HepG2 (cell line): ENCODE measurements at regions not wholly inside any gene's neighbourhood (a gene's known extent, or its start where the extent isn't known, plus 50 kb on each side); places are given as distances from the start of the nearest gene placed in this dataset.

ENCODE experiments used
- ATAC-seq: fragments of 200-7000 bp; cut with Tn5 transposase; 3 replicates; pipeline ENCODE4 v1.9.1; 2020; ENCODE audit warnings: mild to moderate bottlenecking, moderate library complexity
- BruUV-seq: library from RNA; stranded (reverse); fragments of 400-500 nt; replicated peaks from 2 replicates; lab custom pipeline; 2021; lab: Mats Ljungman, UMichigan
- CTCF ChIA-PET: fragments of 300-600 bp; formaldehyde crosslinking; extraction: SDS; loops from one replicate; lab custom pipeline; 2021; ENCODE audit warnings: low total read pairs, inconsistent platforms, low intra/inter-chr PET ratio; lab: Yijun Ruan, JAX
- POLR2A ChIA-PET: fragments of 350-600 bp; sonication (Branson Sonifier 250); formaldehyde crosslinking; loops from one replicate; lab custom pipeline; 2020; ENCODE audit warnings: antibody characterized with exemption, inconsistent platforms; lab: Yijun Ruan, JAX
- DNase-seq: peaks from one replicate; pipeline ENCODE4 v3.0.0-alpha.2; 2015; ENCODE audit warnings: low spot score
- FAIRE-seq: peaks from 3 replicates; lab custom pipeline; 2011; peaks lifted over from hg19 to GRCh38; lab: Jason Lieb, UNC
- H2AFZ ChIP-seq: one replicate; pipeline ENCODE4 v1.6.1; 2011; ENCODE audit warnings: low read length, inconsistent platforms
- H3K27ac ChIP-seq: fragments of 300-600 bp; 3 replicates; pipeline ENCODE4 v1.8.0; 2011; ENCODE audit warnings: mixed run types, mild to moderate bottlenecking, mixed read lengths, low read length, inconsistent platforms; ENCODE audit not compliant: insufficient read depth; ENCODE audit errors: extremely low read length
- H3K27me3 ChIP-seq, 2 experiments: fragments of 200-600 bp in 1 of 2; 2 replicates in 1 of 2; 3 replicates in 1 of 2; pipeline versions ENCODE4 v1.6.0 to v1.8.0; 2011; ENCODE audit warnings: low read length in 2 of 2, mild to moderate bottlenecking in 2 of 2, moderate library complexity in 2 of 2, inconsistent platforms in 1 of 2; ENCODE audit not compliant: insufficient read depth in 2 of 2, control insufficient read depth in 1 of 2
- H3K36me3 ChIP-seq, 2 experiments: fragments of 200-600 bp in 1 of 2; replicated peaks in 1 of 2; 2 replicates in 1 of 2; 3 replicates in 1 of 2; pipeline versions ENCODE4 v1.5.1 to v1.8.0; 2011; ENCODE audit warnings: low read length in 2 of 2, inconsistent platforms in 1 of 2; ENCODE audit not compliant: insufficient read depth in 2 of 2, control insufficient read depth in 1 of 2
- H3K4me1 ChIP-seq: 2 replicates; pipeline ENCODE4 v1.5.1; 2012; ENCODE audit warnings: low read length, inconsistent platforms; ENCODE audit not compliant: insufficient read depth
- H3K4me2 ChIP-seq: 2 replicates; pipeline ENCODE4 v1.6.0; 2011; ENCODE audit warnings: low read depth, low read length, inconsistent platforms
- H3K4me3 ChIP-seq, 3 experiments: fragments of 200-600 bp in 1 of 3; sonication (generic), shearing (Covaris generic) in 1 of 3; replicated peaks in 1 of 3; 2 replicates each; pipeline ENCODE4 v1.5.1; 2011 to 2016; ENCODE audit warnings: low read length in 3 of 3, inconsistent platforms in 2 of 3, low read depth in 2 of 3, mild to moderate bottlenecking in 2 of 3, control low read depth in 1 of 3, mixed read lengths in 1 of 3; ENCODE audit not compliant: insufficient read depth in 1 of 3
- H3K79me2 ChIP-seq: one replicate; pipeline ENCODE4 v1.6.1; 2011; ENCODE audit warnings: low read length, inconsistent platforms; ENCODE audit not compliant: insufficient read depth
- H3K9ac ChIP-seq: 2 replicates; pipeline ENCODE4 v1.6.0; 2011; ENCODE audit warnings: mild to moderate bottlenecking, low read depth, low read length, inconsistent platforms; ENCODE audit not compliant: insufficient read depth
- H3K9me3 ChIP-seq: 2 replicates; pipeline ENCODE4 v1.5.1; 2012; ENCODE audit warnings: mild to moderate bottlenecking, low read length
- H4K20me1 ChIP-seq: 2 replicates; pipeline ENCODE4 v1.6.0; 2011; ENCODE audit warnings: inconsistent platforms, mild to moderate bottlenecking, low read length, moderate library complexity; ENCODE audit not compliant: insufficient read depth
- AHDC1 ChIP-seq: sonication (generic); formaldehyde crosslinking; IDR thresholded peaks from 2 replicates; pipeline ENCODE4 v1.5.1; 2020; ENCODE audit warnings: mild to moderate bottlenecking, missing genetic modification reagents, borderline replicate concordance
- KDM2A ChIP-seq: sonication (generic); formaldehyde crosslinking; IDR thresholded peaks from 2 replicates; pipeline ENCODE4 v1.4.0; 2020; ENCODE audit warnings: low read depth, missing genetic modification reagents, borderline replicate concordance
- MTERF4 ChIP-seq: sonication (generic); formaldehyde crosslinking; IDR thresholded peaks from 2 replicates; pipeline ENCODE4 v1.8.0; 2023; ENCODE audit warnings: mild to moderate bottlenecking, missing genetic modification reagents
- SOX13 ChIP-seq, 3 experiments: fragments of 450-650 bp in 1 of 3; sonication (generic) in 1 of 3; formaldehyde crosslinking in 1 of 3; IDR thresholded peaks in 2 of 3; conservative IDR thresholded peaks in 1 of 3; 2 replicates each; pipeline versions ENCODE4 v1.5.0 to v1.6.1; 2016 to 2020; ENCODE audit warnings: antibody characterized with exemption in 1 of 3, mild to moderate bottlenecking in 1 of 3, missing compliant biosample characterization in 1 of 3, missing genetic modification reagents in 1 of 3, moderate library complexity in 1 of 3
- SP4 ChIP-seq: sonication (generic); formaldehyde crosslinking; IDR thresholded peaks from 2 replicates; pipeline ENCODE4 v1.8.1; 2023; ENCODE audit warnings: mild to moderate bottlenecking, missing genetic modification reagents
- YEATS4 ChIP-seq: sonication (generic); formaldehyde crosslinking; IDR thresholded peaks from 2 replicates; pipeline ENCODE4 v1.4.0; 2020; ENCODE audit warnings: missing genetic modification reagents, borderline replicate concordance
- ZNF362 ChIP-seq: sonication (generic); formaldehyde crosslinking; IDR thresholded peaks from 2 replicates; pipeline ENCODE4 v1.4.0; 2020; ENCODE audit warnings: missing genetic modification reagents, mild to moderate bottlenecking, borderline replicate concordance
- ZSCAN29 ChIP-seq: sonication (generic); formaldehyde crosslinking; conservative IDR thresholded peaks from 2 replicates; pipeline ENCODE4 v1.4.0; 2020; ENCODE audit warnings: mild to moderate bottlenecking, missing genetic modification reagents
- WGBS: methylation state at CpG from one replicate; pipeline ENCODE4 v1.1.6; 2017; ENCODE audit warnings: low lambda C conversion rate; 5-methylcytosine and 5-hydroxymethylcytosine counted together
- in situ Hi-C: cut with HindIII; loops from 2 replicates; pipeline ENCODE4 v1.10.0; 2017; ENCODE audit warnings: low pct_unique_long_range_greater_than_20kb; ENCODE audit not compliant: extremely low pct_ligation_motif_present
- intact Hi-C: fragments of 100-400 bp; cut with micrococcal nuclease; formaldehyde crosslinking; loops from one replicate; pipeline ENCODE4 v1.10.0; 2022; ENCODE audit not compliant: unreplicated experiment
- TF ChIP-seq, protein P1 (sequence below): fragments of 450-650 bp; IDR thresholded peaks from 2 replicates; pipeline ENCODE4 v1.6.1; 2017; ENCODE audit warnings: mild to moderate bottlenecking

DNA sequence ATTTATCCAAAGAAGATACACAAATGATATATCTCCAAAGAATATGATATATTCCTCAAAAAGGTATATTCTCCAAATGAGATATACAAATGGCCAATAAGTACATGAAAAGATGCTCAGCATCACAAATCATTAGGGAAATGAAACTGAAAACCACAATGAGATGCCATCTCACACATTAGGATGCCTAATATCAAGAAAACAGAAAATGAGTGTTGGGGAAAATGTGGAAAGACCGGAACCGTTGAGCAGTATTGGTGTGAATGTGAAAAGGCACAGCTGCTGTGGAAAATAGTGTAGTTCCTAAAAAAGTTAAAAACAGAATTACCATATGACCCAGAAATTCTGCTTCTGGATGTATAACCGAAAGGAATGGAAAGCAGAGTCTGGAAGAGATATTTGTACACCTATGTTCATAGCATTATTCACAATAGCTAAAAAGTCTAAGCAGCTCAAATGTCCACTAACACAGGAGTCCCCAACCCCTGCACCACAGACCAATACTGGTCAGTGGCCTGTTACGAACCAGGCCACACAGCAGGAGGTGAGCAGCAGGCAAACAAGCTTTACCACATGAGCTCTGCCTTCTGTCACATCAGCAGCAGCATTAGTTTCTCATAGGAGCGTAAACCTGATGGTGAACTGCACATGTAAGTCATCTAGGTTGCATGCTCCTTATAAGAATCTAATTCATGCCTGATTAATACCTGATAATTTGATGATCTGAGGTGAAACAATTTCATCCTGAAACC is 291.9 kb downstream of the PCDH20 start (continued):
- TF ChIP-seq AHDC1 (CRISPR knock-in tag) (no peak), ZNF362 (CRISPR knock-in tag) (no peak), KDM2A (CRISPR knock-in tag) (no peak)

DNA sequence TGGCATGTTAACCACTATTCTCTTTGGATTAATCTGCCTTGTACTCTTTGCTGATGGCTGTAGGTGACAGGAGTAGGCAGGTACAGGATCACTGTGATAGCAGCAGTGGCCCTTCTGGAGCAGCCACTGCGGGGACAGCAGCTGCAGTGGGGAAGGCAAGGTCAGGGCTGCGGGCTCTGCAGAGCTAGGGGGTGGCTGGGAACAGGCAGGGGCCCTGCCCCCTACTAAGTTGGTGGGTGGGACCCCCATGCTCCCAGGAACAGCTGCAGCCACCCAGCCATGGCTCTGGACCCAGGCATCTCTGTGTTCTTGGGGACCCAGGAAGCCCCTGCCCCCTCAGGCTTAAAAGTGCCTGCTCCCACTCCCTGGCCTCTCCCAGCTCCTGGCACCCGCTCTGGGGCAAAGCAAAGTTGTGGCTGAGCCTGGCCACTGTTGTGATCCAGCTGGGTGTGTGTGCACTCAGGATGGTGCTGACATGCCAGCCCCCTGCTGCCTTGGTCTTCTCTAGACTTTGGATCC is 302.4 kb downstream of the PCDH20 start:
- H3K4me2 ChIP-seq: no peak overlapping the region
- H3K4me1 ChIP-seq: no peaks in the 10 kb centered on the region
- intact Hi-C loops: no loop called here
- CTCF ChIA-PET: no interaction called here
- FAIRE-seq: no peak
- in situ Hi-C loops: no loop called here
- no peaks in the 10 kb centered on the region; a peak in 1 of 5 replicates for H3K27me3 ChIP-seq
- no peaks in the 10 kb centered on the region for H4K20me1 ChIP-seq
- no peak overlapping the region for H3K9ac ChIP-seq
- no CpG with 5 or more reads among the region's 3 CpGs for WGBS
- H3K27ac ChIP-seq: no peak overlapping the region
- no peaks in the 10 kb centered on the region for H3K9me3 ChIP-seq
- no peaks in the 10 kb centered on the region for H3K36me3 ChIP-seq
- H3K4me3 ChIP-seq: no peak overlapping the region
- POLR2A ChIA-PET: no interaction called here
- no TSS peak for BruUV-seq
- ATAC-seq: no peak
- no peak overlapping the region for H2AFZ ChIP-seq
- no peaks in the 10 kb centered on the region for H3K79me2 ChIP-seq
- DNase-seq: no peak
- TF ChIP-seq MTERF4 (no peak), ZSCAN29 (CRISPR knock-in tag) (no peak), SOX13 (IDR thresholded peaks at IDR 0.05) (no peak), SOX13 (CRISPR knock-in tag; conservative IDR thresholded peaks at IDR 0.05 in 1 of 2, IDR thresholded peaks at IDR 0.05 in 1 of 2) (no peak), SP4 (CRISPR knock-in tag) (no peak), YEATS4 (no peak)
- TF ChIP-seq, protein P1, sequence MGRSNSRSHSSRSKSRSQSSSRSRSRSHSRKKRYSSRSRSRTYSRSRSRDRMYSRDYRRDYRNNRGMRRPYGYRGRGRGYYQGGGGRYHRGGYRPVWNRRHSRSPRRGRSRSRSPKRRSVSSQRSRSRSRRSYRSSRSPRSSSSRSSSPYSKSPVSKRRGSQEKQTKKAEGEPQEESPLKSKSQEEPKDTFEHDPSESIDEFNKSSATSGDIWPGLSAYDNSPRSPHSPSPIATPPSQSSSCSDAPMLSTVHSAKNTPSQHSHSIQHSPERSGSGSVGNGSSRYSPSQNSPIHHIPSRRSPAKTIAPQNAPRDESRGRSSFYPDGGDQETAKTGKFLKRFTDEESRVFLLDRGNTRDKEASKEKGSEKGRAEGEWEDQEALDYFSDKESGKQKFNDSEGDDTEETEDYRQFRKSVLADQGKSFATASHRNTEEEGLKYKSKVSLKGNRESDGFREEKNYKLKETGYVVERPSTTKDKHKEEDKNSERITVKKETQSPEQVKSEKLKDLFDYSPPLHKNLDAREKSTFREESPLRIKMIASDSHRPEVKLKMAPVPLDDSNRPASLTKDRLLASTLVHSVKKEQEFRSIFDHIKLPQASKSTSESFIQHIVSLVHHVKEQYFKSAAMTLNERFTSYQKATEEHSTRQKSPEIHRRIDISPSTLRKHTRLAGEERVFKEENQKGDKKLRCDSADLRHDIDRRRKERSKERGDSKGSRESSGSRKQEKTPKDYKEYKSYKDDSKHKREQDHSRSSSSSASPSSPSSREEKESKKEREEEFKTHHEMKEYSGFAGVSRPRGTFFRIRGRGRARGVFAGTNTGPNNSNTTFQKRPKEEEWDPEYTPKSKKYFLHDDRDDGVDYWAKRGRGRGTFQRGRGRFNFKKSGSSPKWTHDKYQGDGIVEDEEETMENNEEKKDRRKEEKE: no peak
